H7 (cell line): ENCODE measurements at regions not wholly inside any gene's neighbourhood (a gene's known extent, or its start where the extent isn't known, plus 50 kb on each side); places are given as distances from the start of the nearest gene placed in this dataset.

Source experiments
- DNase-seq: peaks from one replicate; pipeline ENCODE4 v3.0.0; 2012
- H3K27me3 ChIP-seq: 2 replicates; pipeline ENCODE4 v1.6.0; 2011; ENCODE audit warnings: mild to moderate bottlenecking, low read length; ENCODE audit not compliant: control insufficient read depth, insufficient read depth
- H3K36me3 ChIP-seq: replicated peaks from 2 replicates; pipeline ENCODE4 v1.5.1; 2011; ENCODE audit warnings: low read length; ENCODE audit not compliant: control insufficient read depth, insufficient read depth
- H3K4me3 ChIP-seq: 2 replicates; pipeline ENCODE4 v1.5.1; 2011; ENCODE audit warnings: low read depth, mild to moderate bottlenecking, control low read depth, low read length, moderate library complexity; ENCODE audit not compliant: insufficient read depth

GRCh38 chr10:42969147-42969546 is 107.7 kb upstream of the RET start:
- DNase-seq, result peak; percentile 22
- Histone ChIP-seq H3K4me3 (no peak overlapping the region), H3K36me3 (no peaks in the 10 kb centered on the region), H3K27me3 (no peaks in the 10 kb centered on the region)

- Histone ChIP-seq H3K4me3 (no peak overlapping the region), H3K27me3 (no peaks in the 10 kb centered on the region), H3K36me3 (no peaks in the 10 kb centered on the region)
- DNase-seq, result no peak
These were observed 107.0 kb upstream of the RET start for GRCh38 chr10:42969909-42970308.

- Histone ChIP-seq H3K36me3 (no peaks in the 10 kb centered on the region), H3K4me3 (no peak overlapping the region), H3K27me3 (no peaks in the 10 kb centered on the region)
- no peak for DNase-seq
These were observed 106.2 kb upstream of the RET start for GRCh38 chr10:42970451-42971250.

GRCh38 chr10:42971251-42971599 is 105.6 kb upstream of the RET start:
- Histone ChIP-seq H3K4me3 (no peak overlapping the region), H3K27me3 (no peaks in the 10 kb centered on the region), H3K36me3 (no peaks in the 10 kb centered on the region)
- DNase-seq, result no peak

GRCh38 chr10:42972946-42973345 is 103.9 kb upstream of the RET start:
- no peak overlapping the region for H3K4me3 ChIP-seq
- no peaks in the 10 kb centered on the region for H3K36me3 ChIP-seq
- H3K27me3 ChIP-seq, result no peaks in the 10 kb centered on the region
- no peak for DNase-seq

GRCh38 chr10:42973411-42973810 is 103.5 kb upstream of the RET start:
- peak; percentile 20 for DNase-seq
- Histone ChIP-seq H3K27me3 (no peaks in the 10 kb centered on the region), H3K4me3 (no peak overlapping the region), H3K36me3 (no peaks in the 10 kb centered on the region)

- peak; percentile 30 for DNase-seq
- no peak overlapping the region for H3K4me3 ChIP-seq
- no peaks in the 10 kb centered on the region for H3K27me3 ChIP-seq
- no peaks in the 10 kb centered on the region for H3K36me3 ChIP-seq
These were observed 102.8 kb upstream of the RET start for GRCh38 chr10:42973870-42974692.

- H3K4me3 ChIP-seq, result no peak overlapping the region
- no peaks in the 10 kb centered on the region for H3K27me3 ChIP-seq
- no peak for DNase-seq
- no peaks in the 10 kb centered on the region for H3K36me3 ChIP-seq
These were observed 102.2 kb upstream of the RET start for GRCh38 chr10:42974693-42975002.

- peak; percentile 39 for DNase-seq
- Histone ChIP-seq H3K27me3 (no peaks in the 10 kb centered on the region), H3K4me3 (no peak overlapping the region)
These were observed 101.8 kb upstream of the RET start for GRCh38 chr10:42975005-42975493.

GRCh38 chr10:42975558-42976340 is 101.1 kb upstream of the RET start:
- Histone ChIP-seq H3K36me3 (no peaks in the 10 kb centered on the region), H3K27me3 (no peaks in the 10 kb centered on the region), H3K4me3 (no peak overlapping the region)
- peak; percentile 52 for DNase-seq

More at GRCh38 chr10:42975005-42975493, 101.8 kb upstream of the RET start:
- H3K36me3 ChIP-seq, result no peaks in the 10 kb centered on the region

GRCh38 chr10:42976351-42977031 is 100.4 kb upstream of the RET start:
- Histone ChIP-seq H3K36me3 (no peaks in the 10 kb centered on the region), H3K4me3 (no peak overlapping the region), H3K27me3 (no peaks in the 10 kb centered on the region)
- DNase-seq, result no peak

- H3K4me3 ChIP-seq, result no peak overlapping the region
- no peaks in the 10 kb centered on the region for H3K36me3 ChIP-seq
- H3K27me3 ChIP-seq, result no peaks in the 10 kb centered on the region
- DNase-seq, result no peak
These were observed 99.8 kb upstream of the RET start for GRCh38 chr10:42977032-42977416.

- Histone ChIP-seq H3K4me3 (no peak overlapping the region), H3K27me3 (no peaks in the 10 kb centered on the region), H3K36me3 (no peaks in the 10 kb centered on the region)
- peak; percentile 43 for DNase-seq
These were observed 97.7 kb upstream of the RET start for GRCh38 chr10:42979181-42979580.

GRCh38 chr10:42979721-42980467 is 97.0 kb upstream of the RET start:
- Histone ChIP-seq H3K36me3 (no peaks in the 10 kb centered on the region), H3K4me3 (no peak overlapping the region), H3K27me3 (no peaks in the 10 kb centered on the region)
- peak; percentile 35 for DNase-seq
